HCT116 (cell line): ENCODE measurements at regions not wholly inside any gene's neighbourhood (a gene's known extent, or its start where the extent isn't known, plus 50 kb on each side); places are given as distances from the start of the nearest gene placed in this dataset.

Experiments
- ATAC-seq: fragments of 200-7000 bp; cut with Tn5 transposase; 2 replicates; pipeline ENCODE4 v1.9.1; 2020; ENCODE audit warnings: mild to moderate bottlenecking, moderate library complexity
- BruUV-seq: library from RNA; stranded (reverse); fragments of 400-500 nt; replicated peaks from 2 replicates; lab custom pipeline; 2021; lab: Mats Ljungman, UMichigan
- CTCF ChIA-PET: fragments of 300-600 bp; sonication (Branson Sonifier 250); formaldehyde crosslinking; loops from one replicate; lab custom pipeline; 2021; ENCODE audit warnings: antibody characterized with exemption; lab: Charles Lee
- POLR2A ChIA-PET: fragments of 300-600, 350-600 bp; sonication (Branson Sonifier 250); formaldehyde crosslinking; loops from one replicate; lab custom pipeline; 2021; ENCODE audit warnings: antibody characterized with exemption; lab: Charles Lee
- RAD21 ChIA-PET, 2 experiments: fragments of 300-600 bp; sonication (Branson Sonifier 250); formaldehyde crosslinking; loops; one replicate each; lab custom pipeline; 2023; ENCODE audit warnings: low total read pairs in 2 of 2; ENCODE audit not compliant: uncharacterized antibody in 2 of 2, unreplicated experiment in 2 of 2, low non-redundant PET in 1 of 2; lab: Charles Lee
- DNase-seq: peaks from one replicate; pipeline ENCODE4 v3.0.0-alpha.2; 2010; ENCODE audit warnings: low read depth, low spot score
- H2AFZ ChIP-seq: fragments of 200-600 bp; shearing (Covaris generic), sonication (generic); 2 replicates; pipeline ENCODE4 v1.6.1; 2017; ENCODE audit warnings: low read depth, mixed run types, mixed read lengths, antibody characterized with exemption, low read length; ENCODE audit not compliant: poor library complexity, severe bottlenecking
- H3K27ac ChIP-seq: 2 replicates; pipeline ENCODE4 v1.5.1; 2012; ENCODE audit warnings: low read depth, low read length
- H3K27me3 ChIP-seq: fragments of 200-600 bp; sonication (generic); 2 replicates; pipeline ENCODE4 v1.6.1; 2016; ENCODE audit warnings: mixed run types, low read length, mixed read lengths; ENCODE audit not compliant: insufficient read depth
- H3K36me3 ChIP-seq, 2 experiments: fragments of 200-500 bp in 1 of 2; fragments of 200-600 bp in 1 of 2; sonication (Bioruptor generic) in 1 of 2; sonication (generic) in 1 of 2; 2 replicates each; pipeline versions ENCODE4 v1.5.1 to v1.6.1; 2014 to 2016; ENCODE audit warnings: low read length in 2 of 2, inconsistent platforms in 1 of 2, mixed read lengths in 1 of 2, mixed run types in 1 of 2; ENCODE audit not compliant: insufficient read depth in 2 of 2, control insufficient read depth in 1 of 2
- H3K4me1 ChIP-seq, 2 experiments: fragments of 200-600 bp in 1 of 2; sonication (generic) in 1 of 2; 2 replicates each; pipeline versions ENCODE4 v1.5.1 to v1.6.1; 2012 to 2017; ENCODE audit warnings: low read length in 2 of 2, inconsistent platforms in 1 of 2, mild to moderate bottlenecking in 1 of 2, mixed read lengths in 1 of 2, mixed run types in 1 of 2, moderate library complexity in 1 of 2; ENCODE audit not compliant: insufficient read depth in 2 of 2, control insufficient read depth in 1 of 2
- H3K4me2 ChIP-seq: fragments of 200-600 bp; sonication (generic); 2 replicates; pipeline ENCODE4 v1.6.1; 2017; ENCODE audit warnings: mixed run types, low read length, mixed read lengths
- H3K4me3 ChIP-seq, 2 experiments: fragments of 200-600 bp in 1 of 2; sonication (generic) in 1 of 2; replicated peaks in 1 of 2; 2 replicates each; pipeline ENCODE4 v1.5.1; 2011 to 2016; ENCODE audit warnings: low read length in 2 of 2, control low read depth in 1 of 2, low read depth in 1 of 2, mild to moderate bottlenecking in 1 of 2, mixed read lengths in 1 of 2, mixed run types in 1 of 2
- H3K79me2 ChIP-seq: fragments of 200-600 bp; sonication (generic); 2 replicates; pipeline ENCODE4 v1.6.1; 2017; ENCODE audit warnings: mild to moderate bottlenecking, mixed run types, low read length, moderate library complexity, mixed read lengths; ENCODE audit not compliant: insufficient read depth
- H3K9ac ChIP-seq: fragments of 200-600 bp; sonication (generic); 2 replicates; pipeline ENCODE4 v1.6.1; 2016; ENCODE audit warnings: low read length, mixed read lengths
- H3K9me2 ChIP-seq: fragments of 200-600 bp; sonication (generic), shearing (Covaris generic); 2 replicates; pipeline ENCODE4 v1.6.1; 2017; ENCODE audit warnings: mixed run types, mild to moderate bottlenecking, moderate library complexity; ENCODE audit not compliant: insufficient read depth
- H3K9me3 ChIP-seq, 2 experiments: fragments of 200-500 bp in 1 of 2; fragments of 200-600 bp in 1 of 2; sonication (Bioruptor generic) in 1 of 2; sonication (generic) in 1 of 2; 2 replicates each; pipeline ENCODE4 v1.6.1; 2014 to 2017; ENCODE audit warnings: low read length in 2 of 2, mixed read lengths in 2 of 2, inconsistent platforms in 1 of 2, low read depth in 1 of 2, mild to moderate bottlenecking in 1 of 2, mixed run types in 1 of 2, moderate library complexity in 1 of 2; ENCODE audit not compliant: control insufficient read depth in 1 of 2, insufficient read depth in 1 of 2
- H4K20me1 ChIP-seq: fragments of 200-600 bp; sonication (generic), shearing (Covaris generic); 2 replicates; pipeline ENCODE4 v1.6.1; 2017; ENCODE audit warnings: mixed run types, mild to moderate bottlenecking, moderate library complexity; ENCODE audit not compliant: insufficient read depth
- EGR1 ChIP-seq: IDR thresholded peaks from 2 replicates; pipeline ENCODE4 v1.6.1; 2012; ENCODE audit warnings: low read depth
- EZH2phosphoT487 ChIP-seq: fragments of 200-600 bp; IDR thresholded peaks from 2 replicates; pipeline ENCODE4 v1.6.1; 2018; ENCODE audit warnings: antibody characterized with exemption, borderline replicate concordance
- FOSL1 ChIP-seq: IDR thresholded peaks from 2 replicates; pipeline ENCODE4 v1.6.1; 2012; ENCODE audit warnings: low read depth
- JUND ChIP-seq: IDR thresholded peaks from 2 replicates; pipeline ENCODE4 v1.6.1; 2012
- POLR2AphosphoS5 ChIP-seq: IDR thresholded peaks from 2 replicates; pipeline ENCODE4 v1.6.1; 2011; ENCODE audit warnings: mild to moderate bottlenecking, low read depth, low read length, moderate library complexity
- RAD21 ChIP-seq: IDR thresholded peaks from 2 replicates; pipeline ENCODE4 v1.6.1; 2012; ENCODE audit warnings: low read depth, mild to moderate bottlenecking
- SP1 ChIP-seq: IDR thresholded peaks from 2 replicates; pipeline ENCODE4 v1.6.1; 2012; ENCODE audit warnings: low read depth
- ZFX ChIP-seq: fragments of 450-650 bp; IDR thresholded peaks from 2 replicates; pipeline ENCODE4 v1.6.1; 2017
- ZNF274 ChIP-seq: fragments of 200-500 bp; sonication (Bioruptor generic); IDR thresholded peaks from 2 replicates; pipeline ENCODE4 v1.6.1; 2014; ENCODE audit warnings: mild to moderate bottlenecking, low read depth, low read length, inconsistent platforms
- intact Hi-C: fragments of 100-400 bp; cut with micrococcal nuclease; formaldehyde crosslinking; loops from 2 replicates; pipeline ENCODE4 v1.10.0; 2022
- TF ChIP-seq, protein P1 (sequence below): IDR thresholded peaks from 2 replicates; pipeline ENCODE4 v1.6.1; 2011; ENCODE audit warnings: mild to moderate bottlenecking, low read length, moderate library complexity; ENCODE audit not compliant: insufficient replicate concordance; ENCODE audit errors: extremely low read depth

DNA sequence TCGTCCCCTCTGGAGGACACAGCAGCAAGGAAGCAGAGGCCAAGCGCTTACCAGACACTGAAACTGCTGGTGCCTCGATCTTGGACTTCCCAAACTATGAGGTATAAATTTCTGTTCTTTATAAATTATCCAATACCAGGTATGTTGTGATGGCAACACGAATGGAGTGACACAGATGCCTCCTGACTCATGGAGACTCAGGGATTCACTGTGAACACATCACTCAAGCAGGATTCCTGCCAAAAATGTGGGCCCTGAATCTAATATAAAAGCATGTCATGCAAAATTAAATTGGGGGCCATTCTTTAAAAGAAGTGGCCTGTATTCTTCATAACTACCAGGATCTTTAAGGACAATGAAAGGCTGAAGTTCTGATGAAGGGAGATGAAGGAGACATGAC, 52.5 kb upstream of the SLC22A23 start (continued):
- TF ChIP-seq, protein P1, sequence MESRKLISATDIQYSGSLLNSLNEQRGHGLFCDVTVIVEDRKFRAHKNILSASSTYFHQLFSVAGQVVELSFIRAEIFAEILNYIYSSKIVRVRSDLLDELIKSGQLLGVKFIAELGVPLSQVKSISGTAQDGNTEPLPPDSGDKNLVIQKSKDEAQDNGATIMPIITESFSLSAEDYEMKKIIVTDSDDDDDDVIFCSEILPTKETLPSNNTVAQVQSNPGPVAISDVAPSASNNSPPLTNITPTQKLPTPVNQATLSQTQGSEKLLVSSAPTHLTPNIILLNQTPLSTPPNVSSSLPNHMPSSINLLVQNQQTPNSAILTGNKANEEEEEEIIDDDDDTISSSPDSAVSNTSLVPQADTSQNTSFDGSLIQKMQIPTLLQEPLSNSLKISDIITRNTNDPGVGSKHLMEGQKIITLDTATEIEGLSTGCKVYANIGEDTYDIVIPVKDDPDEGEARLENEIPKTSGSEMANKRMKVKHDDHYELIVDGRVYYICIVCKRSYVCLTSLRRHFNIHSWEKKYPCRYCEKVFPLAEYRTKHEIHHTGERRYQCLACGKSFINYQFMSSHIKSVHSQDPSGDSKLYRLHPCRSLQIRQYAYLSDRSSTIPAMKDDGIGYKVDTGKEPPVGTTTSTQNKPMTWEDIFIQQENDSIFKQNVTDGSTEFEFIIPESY = no peak
- no peak for TF ChIP-seq POLR2AphosphoS5

DNA sequence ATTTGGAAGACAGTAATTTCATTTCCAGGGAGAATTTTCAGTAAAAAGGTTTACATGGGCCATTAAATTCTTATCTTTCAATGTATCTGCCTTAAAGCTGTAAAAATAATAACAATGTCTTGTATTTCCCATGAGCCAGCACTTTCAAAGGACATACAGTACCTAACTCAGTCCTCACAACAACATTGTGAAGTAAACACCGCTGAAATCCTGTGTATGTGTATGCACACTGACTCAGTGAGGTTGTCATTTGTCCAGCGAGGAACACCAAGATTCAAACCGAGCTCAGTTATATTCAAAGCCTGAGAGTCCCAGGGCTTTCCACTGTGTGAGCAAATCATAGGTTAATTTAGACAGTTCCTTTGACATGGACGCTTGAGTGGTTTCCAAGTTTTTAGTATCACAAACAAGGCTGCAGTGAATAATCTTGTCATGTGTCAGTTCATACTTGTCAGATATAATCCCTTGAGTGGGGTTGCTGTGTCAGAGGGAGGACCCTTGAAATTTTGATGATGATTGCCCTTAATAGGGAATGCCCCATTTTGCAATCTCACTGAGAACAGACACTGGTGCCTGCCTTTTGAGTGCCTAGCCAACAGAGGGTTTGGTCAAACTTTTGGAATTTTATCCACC, 50.0 kb upstream of the SLC22A23 start:
- ATAC-seq (no peak), DNase-seq (no peak)
- intact Hi-C loops = no loop called here
- H3K27me3 ChIP-seq = no peaks in the 10 kb centered on the region
- H3K9me2 ChIP-seq = no peaks in the 10 kb centered on the region
- no peaks in the 10 kb centered on the region for H3K36me3 ChIP-seq
- ChIA-PET RAD21 (no interaction called here), CTCF (no interaction called here), POLR2A (no interaction called here)
- no peak overlapping the region for H3K9ac ChIP-seq
- no peak overlapping the region for H3K4me2 ChIP-seq
- H3K9me3 ChIP-seq = no peaks in the 10 kb centered on the region
- no peak overlapping the region for H3K27ac ChIP-seq
- no peak overlapping the region for H2AFZ ChIP-seq
- no peak for TF ChIP-seq JUND
- no peak for TF ChIP-seq POLR2AphosphoS5
- TF ChIP-seq RAD21 = no peak
- no peak for TF ChIP-seq SP1
- TF ChIP-seq EGR1 = no peak
- no peak for TF ChIP-seq EZH2phosphoT487
- no peak for TF ChIP-seq FOSL1
- TF ChIP-seq ZNF274 = no peak
- no peak for TF ChIP-seq ZFX
- H4K20me1 ChIP-seq = no peaks in the 10 kb centered on the region
- H3K4me1 ChIP-seq = peaks cover 8 to 14% of the 10 kb centered on the region in 2 experiments; a peak in 3 of 4 replicates
- BruUV-seq = no TSS peak
- no peaks in the 10 kb centered on the region for H3K79me2 ChIP-seq
- no peak overlapping the region for H3K4me3 ChIP-seq
